ENCODE measurements at regions not wholly inside any gene's neighbourhood (a gene's known extent, or its start where the extent isn't known, plus 50 kb on each side); places are given as distances from the start of the nearest gene placed in this dataset.

GRCh38 chr1:53383136-53383870, 55.4 kb upstream of the LRP8 start:
- no peaks in the 10 kb centered on the region; the same call in 2 of the 3 replicates for H3K9me3 ChIP-seq (replicated peaks; ENCODE audit: control insufficient read depth, insufficient read depth, low read length)
- TF ChIP-seq PKNOX1 (IDR thresholded peaks at IDR 0.05) (no peak), HDGF (IDR thresholded peaks at IDR 0.05) (no peak), RAD21 (IDR thresholded peaks at IDR 0.05; ENCODE audit: insufficient read depth, low read depth, low read length) (no peak), ZNF384 (IDR thresholded peaks at IDR 0.05; ENCODE audit: borderline replicate concordance, low read depth, low read length) (no peak), POLR2AphosphoS5 (IDR thresholded peaks at IDR 0.05; ENCODE audit: low read length) (no peak), ZNF24 (IDR thresholded peaks at IDR 0.05) (no peak), NKRF (conservative IDR thresholded peaks at IDR 0.05) (no peak), CHD2 (IDR thresholded peaks at IDR 0.05; ENCODE audit: borderline replicate concordance, low read depth, low read length) (no peak), SP1 (IDR thresholded peaks at IDR 0.05; ENCODE audit: low read depth, low read length) (no peak), NFYA (IDR thresholded peaks at IDR 0.05; ENCODE audit: borderline replicate concordance, low read depth, low read length) (no peak), SMC3 (IDR thresholded peaks at IDR 0.05; ENCODE audit: borderline replicate concordance, low read length) (no peak), EZH2 (IDR thresholded peaks at IDR 0.05; ENCODE audit: borderline replicate concordance, control insufficient read depth, low read depth, low read length) (no peak), ZBTB33 (IDR thresholded peaks at IDR 0.05) (no peak)
- no peaks in the 10 kb centered on the region for H4K20me1 ChIP-seq (ENCODE audit: control insufficient read depth, insufficient read depth)
- no peaks in the 10 kb centered on the region for H3K4me1 ChIP-seq (ENCODE audit: control insufficient read depth, insufficient read depth, low read length)
- DNase-seq (ENCODE audit: low read depth, low spot score) = no peak
- intact Hi-C loops (cut with micrococcal nuclease; ENCODE audit: unreplicated experiment) (no loop called here), in situ Hi-C loops (cut with MboI) (no loop called here)
- no TSS peak for BruUV-seq (replicated peaks)
- ChIA-PET RAD21 (ENCODE audit: unreplicated experiment) (no interaction called here), SMC1A (ENCODE audit: uncharacterized antibody, unreplicated experiment) (no interaction called here), CTCF (no interaction called here), POLR2A (no interaction called here)
- 54% methylated on average over 10 of the region's 10 CpGs for WGBS (ENCODE audit: insufficient coverage, insufficient replicate concordance, low lambda C conversion rate, missing lambda C conversion rate)
- H3K4me3 ChIP-seq = no peak overlapping the region
- H3K27ac ChIP-seq (ENCODE audit: control insufficient read depth, insufficient read depth) = no peak overlapping the region
- H3K27me3 ChIP-seq (replicated peaks in 1 of 2; ENCODE audit: control insufficient read depth in 2 of 2, insufficient read depth in 2 of 2, low read length in 1 of 2) = no peaks in the 10 kb centered on the region; a peak in 2 of 4 replicates
- FAIRE-seq = no peak
- H3K36me3 ChIP-seq (ENCODE audit: control insufficient read depth in 2 of 2, insufficient read depth in 2 of 2, low read length in 1 of 2) = no peaks in the 10 kb centered on the region
- no peak overlapping the region for H3K9ac ChIP-seq (ENCODE audit: control insufficient read depth, insufficient read depth, low read length)
- ATAC-seq = no peak
- H3K4me2 ChIP-seq (ENCODE audit: control insufficient read depth, insufficient read depth) = no peak overlapping the region
- no peaks in the 10 kb centered on the region for H3K79me2 ChIP-seq (ENCODE audit: control insufficient read depth, insufficient read depth, low read length)
- H2AFZ ChIP-seq (ENCODE audit: control insufficient read depth, low read depth, low read length) = no peak overlapping the region
